ENCODE measurements at regions not wholly inside any gene's neighbourhood (a gene's known extent, or its start where the extent isn't known, plus 50 kb on each side); places are given as distances from the start of the nearest gene placed in this dataset.
A peak's percentile ranks its signal among the peaks of the same experiment; 100 is the strongest.

- Histone ChIP-seq H3K36me3 (ENCODE audit: low read depth) (no peaks in the 10 kb centered on the region), H3K9me3 (no peaks in the 10 kb centered on the region), H3K4me1 (ENCODE audit: low read depth) (no peaks in the 10 kb centered on the region), H3K4me3 (no peak overlapping the region)
- no peak for TF ChIP-seq CTCF (IDR thresholded peaks at IDR 0.05)
- intact Hi-C loops (cut with DNase I, micrococcal nuclease), result no loop called here
- ATAC-seq (no peak), DNase-seq (no peak)
Measured at GRCh38 chr7:110591341-110591740, 499.6 kb upstream of the LRRN3 start.

GRCh38 chr7:110592557-110592956, 498.4 kb upstream of the LRRN3 start:
- Histone ChIP-seq H3K36me3 (ENCODE audit: low read depth) (no peaks in the 10 kb centered on the region), H3K4me1 (ENCODE audit: low read depth) (no peaks in the 10 kb centered on the region), H3K4me3 (no peak overlapping the region), H3K9me3 (no peaks in the 10 kb centered on the region)
- no peak for TF ChIP-seq CTCF (IDR thresholded peaks at IDR 0.05)
- DNase-seq (no peak), ATAC-seq (no peak)
- intact Hi-C loops (cut with DNase I, micrococcal nuclease), result no loop called here

- TF ChIP-seq CTCF (IDR thresholded peaks at IDR 0.05), result no peak
- H3K36me3 ChIP-seq (ENCODE audit: low read depth), result no peaks in the 10 kb centered on the region
- no peak overlapping the region for H3K4me3 ChIP-seq
- no peaks in the 10 kb centered on the region for H3K9me3 ChIP-seq
- intact Hi-C loops (cut with DNase I, micrococcal nuclease), result no loop called here
- no peaks in the 10 kb centered on the region for H3K4me1 ChIP-seq (ENCODE audit: low read depth)
- peak in 1 of 3 donors; percentile 6 for DNase-seq
- ATAC-seq, result no peak
Measured at GRCh38 chr7:110593355-110593754, 497.6 kb upstream of the LRRN3 start.

GRCh38 chr7:110595694-110596093, 495.2 kb upstream of the LRRN3 start:
- ATAC-seq (no peak), DNase-seq (no peak)
- intact Hi-C loops (cut with DNase I, micrococcal nuclease), result no loop called here
- no peaks in the 10 kb centered on the region for H3K4me1 ChIP-seq (ENCODE audit: low read depth)
- TF ChIP-seq CTCF (IDR thresholded peaks at IDR 0.05), result no peak
- H3K36me3 ChIP-seq (ENCODE audit: low read depth), result no peaks in the 10 kb centered on the region
- H3K9me3 ChIP-seq, result no peaks in the 10 kb centered on the region
- no peak overlapping the region for H3K4me3 ChIP-seq

- no peak overlapping the region for H3K4me3 ChIP-seq
- intact Hi-C loops (cut with DNase I, micrococcal nuclease), result no loop called here
- TF ChIP-seq CTCF (IDR thresholded peaks at IDR 0.05), result no peak
- H3K36me3 ChIP-seq (ENCODE audit: low read depth), result no peaks in the 10 kb centered on the region
- ATAC-seq (no peak), DNase-seq (no peak)
- no peaks in the 10 kb centered on the region for H3K4me1 ChIP-seq (ENCODE audit: low read depth)
- H3K9me3 ChIP-seq, result no peaks in the 10 kb centered on the region
Measured at GRCh38 chr7:110600956-110601355, 490.0 kb upstream of the LRRN3 start.

- no peak for ATAC-seq
- no peaks in the 10 kb centered on the region for H3K36me3 ChIP-seq (ENCODE audit: low read depth)
- no peaks in the 10 kb centered on the region for H3K4me1 ChIP-seq (ENCODE audit: low read depth)
- no peak for DNase-seq
- no peaks in the 10 kb centered on the region for H3K9me3 ChIP-seq
- intact Hi-C loops (cut with DNase I, micrococcal nuclease), result no loop called here
- no peak for TF ChIP-seq CTCF (IDR thresholded peaks at IDR 0.05)
- no peak overlapping the region for H3K4me3 ChIP-seq
Measured at GRCh38 chr7:110601710-110602109, 489.2 kb upstream of the LRRN3 start.
